Ishikawa (cell line): ENCODE measurements at regions not wholly inside any gene's neighbourhood (a gene's known extent, or its start where the extent isn't known, plus 50 kb on each side); places are given as distances from the start of the nearest gene placed in this dataset.

Source experiments
- EGR1 ChIP-seq: IDR thresholded peaks from 2 replicates; pipeline ENCODE4 v1.6.1; 2012
- EP300 ChIP-seq: IDR thresholded peaks from 2 replicates; pipeline ENCODE4 v1.6.1; 2012; ENCODE audit warnings: borderline replicate concordance
- TAF1 ChIP-seq: IDR thresholded peaks from 2 replicates; pipeline ENCODE4 v1.6.1; 2012; ENCODE audit warnings: low read depth, mild to moderate bottlenecking
- TEAD4 ChIP-seq: IDR thresholded peaks from 2 replicates; pipeline ENCODE4 v1.6.1; 2012

DNA sequence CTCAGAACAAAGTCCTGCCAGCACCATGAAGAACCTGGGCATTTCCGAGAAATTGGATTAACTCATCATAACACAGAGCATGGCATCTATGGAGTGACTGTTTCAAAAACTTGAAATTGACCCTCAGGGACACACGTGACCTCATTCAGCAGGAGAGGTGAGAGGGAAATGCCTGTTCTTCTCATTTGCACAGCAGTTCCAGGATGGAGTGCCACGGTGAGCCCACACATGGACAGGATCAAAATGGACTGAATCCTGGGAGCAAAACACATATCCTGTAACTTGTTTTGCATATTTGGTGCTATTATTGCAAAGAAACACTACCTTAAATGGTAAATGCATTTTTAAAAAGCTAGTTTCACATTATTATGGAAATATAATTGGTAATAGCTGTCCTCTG lies 256.1 kb upstream of the IRX2 start:
- TF ChIP-seq TEAD4 (no peak), TAF1 (no peak), EP300 (no peak), EGR1 (no peak)
